Fibroblast of the conjunctiva (primary cell): ENCODE measurements at regions not wholly inside any gene's neighbourhood (a gene's known extent, or its start where the extent isn't known, plus 50 kb on each side); places are given as distances from the start of the nearest gene placed in this dataset.
"Not testable (repeated sequence)": the region's sequence is repeated elsewhere in the genome, so short reads cannot be mapped to it uniquely, and the experiment has no call there.

Source experiments
- DNase-seq: peaks from one replicate; pipeline ENCODE4 v3.0.0-alpha.2; 2010; ENCODE audit warnings: low read depth

GRCh38 chr4:97215409-97215941 is 927.8 kb downstream of the STPG2 start:
- DNase-seq = no peak

- DNase-seq = no peak
These were observed 927.2 kb downstream of the STPG2 start for GRCh38 chr4:97216046-97216445.

GRCh38 chr4:97235521-97235920 is 907.8 kb downstream of the STPG2 start:
- DNase-seq = no peak

GRCh38 chr4:97238956-97239666 is 904.2 kb downstream of the STPG2 start:
- no peak for DNase-seq

- no peak for DNase-seq
These were observed 903.6 kb downstream of the STPG2 start for GRCh38 chr4:97239667-97239997.

GRCh38 chr4:97252615-97253154 is 890.6 kb downstream of the STPG2 start:
- DNase-seq = no peak

- no peak for DNase-seq
These were observed 880.5 kb downstream of the STPG2 start for GRCh38 chr4:97262769-97263168.

GRCh38 chr4:97270051-97270450 is 873.2 kb downstream of the STPG2 start:
- no peak for DNase-seq

- DNase-seq = no peak
These were observed 863.9 kb downstream of the STPG2 start for GRCh38 chr4:97279391-97279790.

GRCh38 chr4:97300561-97300960 is 842.7 kb downstream of the STPG2 start:
- DNase-seq = no peak

- DNase-seq = no peak
These were observed 837.9 kb downstream of the STPG2 start for GRCh38 chr4:97305351-97305750.

- no peak for DNase-seq
These were observed 834.2 kb downstream of the STPG2 start for GRCh38 chr4:97309121-97309520.

- DNase-seq = no peak
These were observed 826.1 kb downstream of the STPG2 start for GRCh38 chr4:97317201-97317600.

GRCh38 chr4:97317671-97318070 is 825.6 kb downstream of the STPG2 start:
- no peak for DNase-seq

GRCh38 chr4:97325751-97326150 is 817.5 kb downstream of the STPG2 start:
- not testable (repeated sequence) for DNase-seq

GRCh38 chr4:97330917-97331316 is 812.4 kb downstream of the STPG2 start:
- DNase-seq = no peak

- no peak for DNase-seq
These were observed 808.9 kb downstream of the STPG2 start for GRCh38 chr4:97334348-97334747.

- DNase-seq = no peak
These were observed 793.6 kb downstream of the STPG2 start for GRCh38 chr4:97349468-97350186.

GRCh38 chr4:97353876-97354275 is 789.4 kb downstream of the STPG2 start:
- DNase-seq = no peak

- no peak for DNase-seq
These were observed 783.5 kb downstream of the STPG2 start for GRCh38 chr4:97359826-97360225.

GRCh38 chr4:97360733-97361132 is 782.5 kb downstream of the STPG2 start:
- no peak for DNase-seq

- DNase-seq = peak; percentile 20
These were observed 775.4 kb downstream of the STPG2 start for GRCh38 chr4:97367878-97368277.

- DNase-seq = no peak
These were observed 772.7 kb downstream of the STPG2 start for GRCh38 chr4:97370568-97370967.
